Transverse colon (tissue), 3 donors: ENCODE measurements at regions not wholly inside any gene's neighbourhood (a gene's known extent, or its start where the extent isn't known, plus 50 kb on each side); places are given as distances from the start of the nearest gene placed in this dataset.

Source experiments
- CTCF ChIP-seq, 5 experiments: fragments of 200-600 bp in 3 of 5; fragments of 450-650 bp in 2 of 5; sonication (generic) in 3 of 5; IDR thresholded peaks; 1 replicate in 2 of 5; 2 replicates in 3 of 5; pipeline ENCODE4 v1.5.1; 2016 to 2017; ENCODE audit warnings: antibody characterized with exemption in 5 of 5, inconsistent platforms in 3 of 5, mild to moderate bottlenecking in 2 of 5, moderate library complexity in 1 of 5
- EP300 ChIP-seq: sonication (generic); formaldehyde crosslinking; IDR thresholded peaks from one replicate; pipeline ENCODE4 v1.6.1; 2017; ENCODE audit warnings: antibody characterized with exemption, low read depth
- POLR2A ChIP-seq: fragments of 450-650 bp; IDR thresholded peaks from one replicate; pipeline ENCODE4 v1.6.1; 2016; ENCODE audit warnings: antibody characterized with exemption, mild to moderate bottlenecking, moderate library complexity

- TF ChIP-seq CTCF (IDR thresholded peaks at IDR 0.05) (no peak), EP300 (no peak), POLR2A (no peak)
Measured at GRCh38 chr15:60122691-60123090, 118.6 kb downstream of the FOXB1 start.
